A549 (cell line): ENCODE measurements at regions not wholly inside any gene's neighbourhood (a gene's known extent, or its start where the extent isn't known, plus 50 kb on each side); places are given as distances from the start of the nearest gene placed in this dataset.

Experiments used
- EP300 ChIP-seq, 2 experiments: fragments of >200 bp; sonication (Bioruptor Twin); formaldehyde crosslinking; IDR thresholded peaks; 2 replicates in 1 of 2; 3 replicates in 1 of 2; pipeline ENCODE4 v1.6.1; 2016 to 2017
- HOXB5 ChIP-seq: fragments of 250-450 bp; sonication (Bioruptor Pico); IDR thresholded peaks from 2 replicates; pipeline ENCODE4 v1.5.0; 2020; ENCODE audit warnings: mild to moderate bottlenecking, moderate library complexity
- MYC ChIP-seq: IDR thresholded peaks from 2 replicates; pipeline ENCODE4 v1.6.1; 2012; ENCODE audit warnings: mild to moderate bottlenecking, inconsistent platforms, low read length, improper control_type of control experiment, borderline replicate concordance
- NPAS2 ChIP-seq: fragments of 250-450 bp; sonication (Bioruptor Pico); IDR thresholded peaks from 2 replicates; pipeline ENCODE4 v1.8.0; 2022; ENCODE audit warnings: mild to moderate bottlenecking, moderate library complexity, borderline replicate concordance
- PHF8 ChIP-seq: fragments of 200-600 bp; sonication (generic); IDR thresholded peaks from 2 replicates; pipeline ENCODE4 v1.6.1; 2016; ENCODE audit warnings: low read depth, mild to moderate bottlenecking, antibody characterized with exemption, moderate library complexity, borderline replicate concordance
- POLR2A ChIP-seq: IDR thresholded peaks from 2 replicates; pipeline ENCODE4 v1.6.1; 2012; ENCODE audit warnings: mild to moderate bottlenecking, low read length
- REST ChIP-seq: fragments of 200-600 bp; sonication (generic); IDR thresholded peaks from 2 replicates; pipeline ENCODE4 v1.6.1; 2016; ENCODE audit warnings: antibody characterized with exemption, mild to moderate bottlenecking, moderate library complexity
- RFX5 ChIP-seq: fragments of 450-650 bp; IDR thresholded peaks from 2 replicates; pipeline ENCODE4 v1.7.1; 2014; ENCODE audit warnings: antibody characterized with exemption, mild to moderate bottlenecking, moderate library complexity
- TP53 ChIP-seq: fragments of 250-450 bp; sonication (Bioruptor Pico); IDR thresholded peaks from 2 replicates; pipeline ENCODE4 v1.5.0; 2021; ENCODE audit warnings: mild to moderate bottlenecking, moderate library complexity
- ZFP36 ChIP-seq: fragments of 450-650 bp; IDR thresholded peaks from 2 replicates; pipeline ENCODE4 v1.6.1; 2014; ENCODE audit warnings: borderline replicate concordance; ENCODE audit not compliant: partially characterized antibody
- TF ChIP-seq, protein P1 (sequence below): fragments of >200 bp; sonication (Bioruptor Twin); formaldehyde crosslinking; IDR thresholded peaks from 3 replicates; pipeline ENCODE4 v1.5.1; 2016
- TF ChIP-seq, protein P2 (sequence below): fragments of 250-450 bp; sonication (Bioruptor Pico); IDR thresholded peaks from 2 replicates; pipeline ENCODE4 v1.5.0; 2021; ENCODE audit warnings: mild to moderate bottlenecking, moderate library complexity, borderline replicate concordance

DNA sequence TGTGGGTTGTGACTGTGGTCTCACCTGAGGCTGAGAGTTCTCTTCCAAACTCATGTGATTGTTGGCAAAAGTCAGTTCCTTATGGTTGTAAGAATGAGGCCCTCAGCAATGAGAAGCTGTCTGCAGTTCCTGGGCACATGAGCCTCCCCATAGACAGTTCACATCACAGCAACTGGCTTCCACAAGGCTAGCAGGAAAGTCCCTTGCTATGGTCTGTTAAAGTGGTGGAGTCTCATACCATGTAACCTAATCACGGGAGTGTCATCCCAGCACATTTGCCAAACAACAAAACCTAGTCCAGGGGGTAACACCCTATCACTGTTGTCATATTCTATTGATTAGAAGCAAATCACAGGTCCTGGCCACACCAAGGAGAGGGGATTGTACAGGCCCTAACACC, 163.8 kb downstream of the BACH1 start:
- no peak for TF ChIP-seq POLR2A
- no peak for TF ChIP-seq ZFP36
- no peak for TF ChIP-seq PHF8
- TF ChIP-seq MYC: no peak
- TF ChIP-seq, protein P1, sequence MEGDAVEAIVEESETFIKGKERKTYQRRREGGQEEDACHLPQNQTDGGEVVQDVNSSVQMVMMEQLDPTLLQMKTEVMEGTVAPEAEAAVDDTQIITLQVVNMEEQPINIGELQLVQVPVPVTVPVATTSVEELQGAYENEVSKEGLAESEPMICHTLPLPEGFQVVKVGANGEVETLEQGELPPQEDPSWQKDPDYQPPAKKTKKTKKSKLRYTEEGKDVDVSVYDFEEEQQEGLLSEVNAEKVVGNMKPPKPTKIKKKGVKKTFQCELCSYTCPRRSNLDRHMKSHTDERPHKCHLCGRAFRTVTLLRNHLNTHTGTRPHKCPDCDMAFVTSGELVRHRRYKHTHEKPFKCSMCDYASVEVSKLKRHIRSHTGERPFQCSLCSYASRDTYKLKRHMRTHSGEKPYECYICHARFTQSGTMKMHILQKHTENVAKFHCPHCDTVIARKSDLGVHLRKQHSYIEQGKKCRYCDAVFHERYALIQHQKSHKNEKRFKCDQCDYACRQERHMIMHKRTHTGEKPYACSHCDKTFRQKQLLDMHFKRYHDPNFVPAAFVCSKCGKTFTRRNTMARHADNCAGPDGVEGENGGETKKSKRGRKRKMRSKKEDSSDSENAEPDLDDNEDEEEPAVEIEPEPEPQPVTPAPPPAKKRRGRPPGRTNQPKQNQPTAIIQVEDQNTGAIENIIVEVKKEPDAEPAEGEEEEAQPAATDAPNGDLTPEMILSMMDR: no peak
- TF ChIP-seq HOXB5 (CRISPR knock-in tag): no peak
- TF ChIP-seq REST: no peak
- TF ChIP-seq TP53 (CRISPR knock-in tag): no peak
- no peak for TF ChIP-seq NPAS2
- TF ChIP-seq RFX5: no peak
- no peak for TF ChIP-seq EP300 (IDR thresholded peaks at IDR 0.05)
- TF ChIP-seq, protein P2, sequence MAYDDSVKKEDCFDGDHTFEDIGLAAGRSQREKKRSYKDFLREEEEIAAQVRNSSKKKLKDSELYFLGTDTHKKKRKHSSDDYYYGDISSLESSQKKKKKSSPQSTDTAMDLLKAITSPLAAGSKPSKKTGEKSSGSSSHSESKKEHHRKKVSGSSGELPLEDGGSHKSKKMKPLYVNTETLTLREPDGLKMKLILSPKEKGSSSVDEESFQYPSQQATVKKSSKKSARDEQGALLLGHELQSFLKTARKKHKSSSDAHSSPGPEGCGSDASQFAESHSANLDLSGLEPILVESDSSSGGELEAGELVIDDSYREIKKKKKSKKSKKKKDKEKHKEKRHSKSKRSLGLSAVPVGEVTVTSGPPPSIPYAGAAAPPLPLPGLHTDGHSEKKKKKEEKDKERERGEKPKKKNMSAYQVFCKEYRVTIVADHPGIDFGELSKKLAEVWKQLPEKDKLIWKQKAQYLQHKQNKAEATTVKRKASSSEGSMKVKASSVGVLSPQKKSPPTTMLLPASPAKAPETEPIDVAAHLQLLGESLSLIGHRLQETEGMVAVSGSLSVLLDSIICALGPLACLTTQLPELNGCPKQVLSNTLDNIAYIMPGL (CRISPR knock-in tag): no peak
